ENCODE measurements at regions not wholly inside any gene's neighbourhood (a gene's known extent, or its start where the extent isn't known, plus 50 kb on each side); places are given as distances from the start of the nearest gene placed in this dataset.

DNA sequence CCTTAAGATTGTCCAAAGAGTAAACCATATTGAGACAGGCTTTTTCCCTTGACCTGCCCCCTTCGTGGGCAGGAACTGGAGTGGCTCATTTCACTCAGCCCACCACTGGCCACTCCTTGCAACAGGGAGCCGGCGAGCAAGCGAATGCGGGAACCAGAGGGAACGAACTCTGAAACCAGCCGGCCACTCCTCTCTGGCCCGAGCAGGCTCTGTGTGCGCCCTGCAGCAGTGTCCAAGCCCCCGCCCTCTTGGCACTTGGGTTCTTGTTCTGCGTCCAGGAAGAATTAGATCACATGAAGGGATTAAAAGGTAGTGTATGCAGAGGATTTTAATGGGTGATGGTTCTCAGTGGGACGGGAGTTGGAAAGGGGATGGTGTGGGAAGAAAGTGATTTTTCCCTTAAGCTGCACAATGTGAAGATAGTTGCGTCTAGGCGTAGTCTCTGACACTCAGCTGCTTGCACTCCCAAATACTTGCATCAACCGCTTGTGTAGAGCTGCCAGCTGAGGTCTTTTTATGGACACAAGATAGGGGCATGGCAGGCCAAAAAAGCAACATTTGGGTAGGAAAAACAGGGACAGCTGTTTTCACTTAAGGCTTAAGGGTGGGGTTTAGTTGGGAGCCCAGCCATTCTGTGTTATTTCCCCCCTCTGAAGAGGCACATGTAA lies 1209.7 kb upstream of the PCDH20 start:
- peaks cover 3% of the 10 kb centered on the region for H3K9me3 Mint-ChIP-seq (ENCODE audit: low read depth)
- H3K4me3 Mint-ChIP-seq (ENCODE audit: unreplicated experiment): no peak overlapping the region
- no peaks in the 10 kb centered on the region for H3K36me3 Mint-ChIP-seq (ENCODE audit: low read depth)
- H3K27me3 Mint-ChIP-seq (ENCODE audit: low read depth): no peaks in the 10 kb centered on the region
- no peak overlapping the region for H3K27ac Mint-ChIP-seq (ENCODE audit: unreplicated experiment)
- no peaks in the 10 kb centered on the region for H3K4me1 Mint-ChIP-seq (ENCODE audit: low read depth)
- DNase-seq (ENCODE audit: low spot score): no peak
- no peak for TF ChIP-seq CTCF (IDR thresholded peaks at IDR 0.05)

GRCh38 chr13:62613819-62614218 lies 1198.2 kb upstream of the PCDH20 start:
- peaks cover 7% of the 10 kb centered on the region for H3K4me1 Mint-ChIP-seq (ENCODE audit: low read depth)
- no peaks in the 10 kb centered on the region for H3K27me3 Mint-ChIP-seq (ENCODE audit: low read depth)
- H3K9me3 Mint-ChIP-seq (ENCODE audit: low read depth): peaks cover 11% of the 10 kb centered on the region
- H3K36me3 Mint-ChIP-seq (ENCODE audit: low read depth): peaks cover 3% of the 10 kb centered on the region
- H3K27ac Mint-ChIP-seq (ENCODE audit: unreplicated experiment): no peak overlapping the region
- H3K4me3 Mint-ChIP-seq (ENCODE audit: unreplicated experiment): no peak overlapping the region
- TF ChIP-seq CTCF (IDR thresholded peaks at IDR 0.05): no peak
- no peak for DNase-seq (ENCODE audit: low spot score)

DNA sequence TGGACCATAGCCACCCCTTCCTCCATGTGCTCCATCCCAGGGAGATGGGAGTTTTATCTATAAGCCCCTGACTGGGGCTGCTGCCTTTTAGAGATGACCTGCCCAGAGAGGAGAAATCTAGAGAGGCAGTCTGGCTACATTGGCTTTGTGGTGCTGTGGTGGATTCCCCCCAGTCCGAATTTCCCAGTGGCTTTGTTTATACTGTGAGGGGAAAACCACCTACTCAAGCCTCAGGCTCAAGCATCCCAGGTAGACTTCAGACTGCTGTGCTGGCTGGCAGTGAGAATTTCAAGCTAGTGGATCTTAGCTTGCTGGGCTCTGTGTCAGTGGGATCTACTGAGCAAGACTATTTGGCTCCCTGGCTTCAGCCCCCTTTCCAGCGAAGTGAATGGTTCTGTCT lies 1195.7 kb upstream of the PCDH20 start:
- no peak for TF ChIP-seq CTCF (IDR thresholded peaks at IDR 0.05)
- Mint-ChIP-seq H3K4me1 (ENCODE audit: low read depth) (peaks cover 7% of the 10 kb centered on the region), H3K27me3 (ENCODE audit: low read depth) (no peaks in the 10 kb centered on the region), H3K36me3 (ENCODE audit: low read depth) (peaks cover 7% of the 10 kb centered on the region), H3K4me3 (ENCODE audit: unreplicated experiment) (no peak overlapping the region), H3K9me3 (ENCODE audit: low read depth) (peaks cover 31% of the 10 kb centered on the region), H3K27ac (ENCODE audit: unreplicated experiment) (no peak overlapping the region)
- no peak for DNase-seq (ENCODE audit: low spot score)

DNA sequence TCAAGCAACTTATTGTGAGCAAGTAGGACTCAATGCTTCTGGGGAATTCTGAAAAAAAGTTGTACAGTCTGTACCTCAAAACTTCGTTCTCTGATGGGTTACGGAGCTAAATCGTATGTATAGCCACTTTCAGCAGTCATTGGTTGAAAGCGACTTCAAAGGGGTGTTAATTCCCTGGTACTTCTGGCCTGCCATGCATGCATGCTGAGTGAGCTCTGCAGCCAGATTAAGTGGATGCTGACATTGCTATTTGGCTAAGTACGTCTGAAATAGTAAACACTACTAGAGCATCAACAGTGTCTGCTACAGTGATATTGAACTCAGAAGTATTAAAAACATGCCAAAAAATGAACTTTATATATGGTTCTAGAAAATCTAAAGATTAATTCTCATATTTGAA lies 1183.1 kb upstream of the PCDH20 start:
- Mint-ChIP-seq H3K36me3 (ENCODE audit: low read depth) (no peaks in the 10 kb centered on the region), H3K27me3 (ENCODE audit: low read depth) (no peaks in the 10 kb centered on the region), H3K4me1 (ENCODE audit: low read depth) (peaks cover 7% of the 10 kb centered on the region), H3K9me3 (ENCODE audit: low read depth) (no peaks in the 10 kb centered on the region), H3K27ac (ENCODE audit: unreplicated experiment) (no peak overlapping the region), H3K4me3 (ENCODE audit: unreplicated experiment) (no peak overlapping the region)
- no peak for DNase-seq (ENCODE audit: low spot score)
- TF ChIP-seq CTCF (IDR thresholded peaks at IDR 0.05): no peak

GRCh38 chr13:62595976-62596375 lies 1180.3 kb upstream of the PCDH20 start:
- Mint-ChIP-seq H3K9me3 (ENCODE audit: low read depth) (no peaks in the 10 kb centered on the region), H3K36me3 (ENCODE audit: low read depth) (no peaks in the 10 kb centered on the region), H3K4me3 (ENCODE audit: unreplicated experiment) (no peak overlapping the region), H3K27ac (ENCODE audit: unreplicated experiment) (no peak overlapping the region), H3K27me3 (ENCODE audit: low read depth) (no peaks in the 10 kb centered on the region), H3K4me1 (ENCODE audit: low read depth) (peaks cover 7% of the 10 kb centered on the region)
- TF ChIP-seq CTCF (IDR thresholded peaks at IDR 0.05): no peak
- no peak for DNase-seq (ENCODE audit: low spot score)
